ENCODE measurements at regions not wholly inside any gene's neighbourhood (a gene's known extent, or its start where the extent isn't known, plus 50 kb on each side); places are given as distances from the start of the nearest gene placed in this dataset.

GRCh38 chrX:36480441-36480990 is 527.6 kb upstream of the FAM47C start:
- intact Hi-C loops (cut with micrococcal nuclease): no loop called here
- no peaks in the 10 kb centered on the region for H3K27me3 ChIP-seq (ENCODE audit: control insufficient read depth, insufficient read depth, low read length)
- no peak overlapping the region for H3K27ac ChIP-seq (ENCODE audit: low read length)
- no peaks in the 10 kb centered on the region for H3K9me3 ChIP-seq (ENCODE audit: control insufficient read depth, insufficient read depth, low read length)
- Mint-ChIP-seq H3K4me3 (no peak overlapping the region), H3K9me3 (peaks cover 0 to 5% of the 10 kb centered on the region in 2 donors), H3K27me3 (ENCODE audit: low read depth in 2 of 2) (no peaks in the 10 kb centered on the region), H3K36me3 (no peaks in the 10 kb centered on the region), H3K4me1 (no peaks in the 10 kb centered on the region), H3K27ac (no peak overlapping the region)
- no peak for ATAC-seq
- no CpG with 5 or more reads among the region's 1 CpG for WGBS (ENCODE audit: insufficient coverage)
- no peak for DNase-seq
- no peaks in the 10 kb centered on the region for H3K36me3 ChIP-seq (ENCODE audit: control insufficient read depth, insufficient read depth, low read length)
- H3K4me3 ChIP-seq (ENCODE audit: low read length): no peak overlapping the region
- TF ChIP-seq CTCF (IDR thresholded peaks at IDR 0.05): no peak
- no peaks in the 10 kb centered on the region for H3K4me1 ChIP-seq (ENCODE audit: control insufficient read depth, insufficient read depth, low read length)

- H3K27me3 Mint-ChIP-seq (ENCODE audit: low read depth in 2 of 2): no peaks in the 10 kb centered on the region
- Histone ChIP-seq H3K4me1 (ENCODE audit: control insufficient read depth, insufficient read depth, low read length) (no peaks in the 10 kb centered on the region), H3K27me3 (ENCODE audit: control insufficient read depth, insufficient read depth, low read length) (no peaks in the 10 kb centered on the region), H3K4me3 (ENCODE audit: low read length) (no peak overlapping the region), H3K9me3 (ENCODE audit: control insufficient read depth, insufficient read depth, low read length) (no peaks in the 10 kb centered on the region), H3K36me3 (ENCODE audit: control insufficient read depth, insufficient read depth, low read length) (no peaks in the 10 kb centered on the region), H3K27ac (ENCODE audit: low read length) (no peak overlapping the region)
- H3K9me3 Mint-ChIP-seq: peaks cover 7 to 10% of the 10 kb centered on the region in 2 donors
- H3K36me3 Mint-ChIP-seq: no peaks in the 10 kb centered on the region
- DNase-seq: no peak
- H3K4me3 Mint-ChIP-seq: no peak overlapping the region
- ATAC-seq: no peak
- 95% methylated on average over 4 of the region's 8 CpGs for WGBS (ENCODE audit: insufficient coverage)
- intact Hi-C loops (cut with micrococcal nuclease): no loop called here
- TF ChIP-seq CTCF (IDR thresholded peaks at IDR 0.05): no peak
- H3K4me1 Mint-ChIP-seq: no peaks in the 10 kb centered on the region
- H3K27ac Mint-ChIP-seq: no peak overlapping the region
Observed at GRCh38 chrX:36501169-36501702, 506.9 kb upstream of the FAM47C start.

GRCh38 chrX:36504625-36505024 is 503.5 kb upstream of the FAM47C start:
- no peak for TF ChIP-seq CTCF (IDR thresholded peaks at IDR 0.05)
- H3K36me3 ChIP-seq (ENCODE audit: control insufficient read depth, insufficient read depth, low read length): no peaks in the 10 kb centered on the region
- Mint-ChIP-seq H3K4me3 (no peak overlapping the region), H3K36me3 (peaks cover 9% of the 10 kb centered on the region), H3K27me3 (ENCODE audit: low read depth in 2 of 2) (no peaks in the 10 kb centered on the region), H3K27ac (no peak overlapping the region), H3K9me3 (peaks cover 12 to 16% of the 10 kb centered on the region in 2 donors), H3K4me1 (no peaks in the 10 kb centered on the region)
- no peak overlapping the region for H3K4me3 ChIP-seq (ENCODE audit: low read length)
- H3K27me3 ChIP-seq (ENCODE audit: control insufficient read depth, insufficient read depth, low read length): no peaks in the 10 kb centered on the region
- no peak overlapping the region for H3K27ac ChIP-seq (ENCODE audit: low read length)
- ATAC-seq (no peak), DNase-seq (no peak)
- intact Hi-C loops (cut with micrococcal nuclease): no loop called here
- no peaks in the 10 kb centered on the region for H3K4me1 ChIP-seq (ENCODE audit: control insufficient read depth, insufficient read depth, low read length)
- H3K9me3 ChIP-seq (ENCODE audit: control insufficient read depth, insufficient read depth, low read length): no peaks in the 10 kb centered on the region

GRCh38 chrX:36508042-36508441 is 500.1 kb upstream of the FAM47C start:
- no peak for TF ChIP-seq CTCF (IDR thresholded peaks at IDR 0.05)
- no peaks in the 10 kb centered on the region for H3K27me3 Mint-ChIP-seq (ENCODE audit: low read depth in 2 of 2)
- H3K27ac Mint-ChIP-seq: no peak overlapping the region
- ATAC-seq (no peak), DNase-seq (no peak)
- Histone ChIP-seq H3K27me3 (ENCODE audit: control insufficient read depth, insufficient read depth, low read length) (no peaks in the 10 kb centered on the region), H3K36me3 (ENCODE audit: control insufficient read depth, insufficient read depth, low read length) (no peaks in the 10 kb centered on the region), H3K4me3 (ENCODE audit: low read length) (no peak overlapping the region), H3K27ac (ENCODE audit: low read length) (no peak overlapping the region), H3K4me1 (ENCODE audit: control insufficient read depth, insufficient read depth, low read length) (no peaks in the 10 kb centered on the region), H3K9me3 (ENCODE audit: control insufficient read depth, insufficient read depth, low read length) (no peaks in the 10 kb centered on the region)
- peaks cover 9% of the 10 kb centered on the region for H3K36me3 Mint-ChIP-seq
- no peaks in the 10 kb centered on the region for H3K4me1 Mint-ChIP-seq
- intact Hi-C loops (cut with micrococcal nuclease): no loop called here
- peaks cover 8 to 13% of the 10 kb centered on the region in 2 donors for H3K9me3 Mint-ChIP-seq
- H3K4me3 Mint-ChIP-seq: no peak overlapping the region
- WGBS (ENCODE audit: insufficient coverage): 83% methylated on average over 1 of the region's 1 CpG
